ENCODE measurements at regions not wholly inside any gene's neighbourhood (a gene's known extent, or its start where the extent isn't known, plus 50 kb on each side); places are given as distances from the start of the nearest gene placed in this dataset.

GRCh38 chr11:71329165-71329510 is 76.8 kb upstream of the SHANK2 start:
- WGBS, 2 donors: 68 to 75% methylated on average over 3 of the region's 3 CpGs
- Histone ChIP-seq H3K36me3 (no peaks in the 10 kb centered on the region), H3K4me3 (no peak overlapping the region), H3K27ac (no peak overlapping the region), H3K4me1 (no peaks in the 10 kb centered on the region), H3K9me3 (no peaks in the 10 kb centered on the region), H3K27me3 (no peaks in the 10 kb centered on the region)
- DNase-seq (no peak), ATAC-seq (no peak), FAIRE-seq (no peak)
- intact Hi-C loops (cut with DNase I): no loop called here
- TF ChIP-seq, protein P1, sequence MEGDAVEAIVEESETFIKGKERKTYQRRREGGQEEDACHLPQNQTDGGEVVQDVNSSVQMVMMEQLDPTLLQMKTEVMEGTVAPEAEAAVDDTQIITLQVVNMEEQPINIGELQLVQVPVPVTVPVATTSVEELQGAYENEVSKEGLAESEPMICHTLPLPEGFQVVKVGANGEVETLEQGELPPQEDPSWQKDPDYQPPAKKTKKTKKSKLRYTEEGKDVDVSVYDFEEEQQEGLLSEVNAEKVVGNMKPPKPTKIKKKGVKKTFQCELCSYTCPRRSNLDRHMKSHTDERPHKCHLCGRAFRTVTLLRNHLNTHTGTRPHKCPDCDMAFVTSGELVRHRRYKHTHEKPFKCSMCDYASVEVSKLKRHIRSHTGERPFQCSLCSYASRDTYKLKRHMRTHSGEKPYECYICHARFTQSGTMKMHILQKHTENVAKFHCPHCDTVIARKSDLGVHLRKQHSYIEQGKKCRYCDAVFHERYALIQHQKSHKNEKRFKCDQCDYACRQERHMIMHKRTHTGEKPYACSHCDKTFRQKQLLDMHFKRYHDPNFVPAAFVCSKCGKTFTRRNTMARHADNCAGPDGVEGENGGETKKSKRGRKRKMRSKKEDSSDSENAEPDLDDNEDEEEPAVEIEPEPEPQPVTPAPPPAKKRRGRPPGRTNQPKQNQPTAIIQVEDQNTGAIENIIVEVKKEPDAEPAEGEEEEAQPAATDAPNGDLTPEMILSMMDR (IDR thresholded peaks at IDR 0.05): no peak

DNA sequence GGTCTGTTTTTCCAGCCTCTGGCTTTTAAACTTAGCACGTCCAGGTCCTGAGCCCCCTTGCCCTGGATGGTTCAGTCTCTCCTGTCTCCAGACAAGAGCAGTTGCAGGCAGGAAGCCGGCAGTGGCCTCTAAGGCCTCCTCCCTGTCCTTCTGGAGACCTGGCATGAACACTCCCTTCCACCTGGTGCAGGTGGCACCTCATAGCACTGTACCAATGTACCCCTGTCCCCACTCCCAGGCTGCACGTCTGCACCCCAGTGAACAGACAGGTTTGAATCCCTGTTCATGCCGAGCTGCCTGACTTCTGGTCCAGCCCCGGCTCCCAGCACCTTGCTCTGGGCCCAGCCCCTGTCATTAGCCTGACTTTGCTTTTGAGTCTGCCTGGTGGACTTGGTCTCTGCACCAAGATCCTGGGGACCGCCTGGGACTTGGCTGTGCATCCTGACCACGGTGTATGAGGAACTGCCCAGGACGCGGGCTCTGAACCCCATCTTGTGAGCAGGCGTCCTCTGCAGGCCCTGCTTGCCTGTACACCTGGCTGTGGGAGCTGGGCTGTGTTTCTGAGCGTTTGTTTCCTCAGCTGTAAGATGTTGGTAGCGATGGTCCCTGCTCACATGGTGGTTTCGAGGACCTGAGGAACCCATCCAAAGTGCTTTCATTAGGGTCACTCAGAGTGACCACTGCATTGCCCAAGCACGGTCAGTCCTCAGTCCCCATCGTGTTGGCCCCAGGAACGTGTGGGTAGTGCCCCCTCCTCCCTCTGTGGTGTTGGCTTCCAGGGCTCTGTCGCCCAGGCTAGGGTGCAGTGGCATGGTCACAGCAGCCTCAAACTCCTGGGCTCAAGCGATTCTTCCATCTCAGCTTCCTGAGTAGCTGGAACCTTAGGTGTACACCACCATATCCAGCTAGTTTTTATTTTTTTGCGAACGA is 75.0 kb upstream of the SHANK2 start:
- TF ChIP-seq, protein P1 (IDR thresholded peaks at IDR 0.05): no peak
- Histone ChIP-seq H3K36me3 (no peaks in the 10 kb centered on the region), H3K4me1 (no peaks in the 10 kb centered on the region), H3K9me3 (no peaks in the 10 kb centered on the region), H3K27me3 (no peaks in the 10 kb centered on the region), H3K27ac (no peak overlapping the region), H3K4me3 (no peak overlapping the region)
- DNase-seq (no peak), FAIRE-seq (no peak), ATAC-seq (no peak)
- intact Hi-C loops (cut with DNase I): no loop called here
- WGBS, 2 donors: 81 to 87% methylated on average over 20 of the region's 20 CpGs

DNA sequence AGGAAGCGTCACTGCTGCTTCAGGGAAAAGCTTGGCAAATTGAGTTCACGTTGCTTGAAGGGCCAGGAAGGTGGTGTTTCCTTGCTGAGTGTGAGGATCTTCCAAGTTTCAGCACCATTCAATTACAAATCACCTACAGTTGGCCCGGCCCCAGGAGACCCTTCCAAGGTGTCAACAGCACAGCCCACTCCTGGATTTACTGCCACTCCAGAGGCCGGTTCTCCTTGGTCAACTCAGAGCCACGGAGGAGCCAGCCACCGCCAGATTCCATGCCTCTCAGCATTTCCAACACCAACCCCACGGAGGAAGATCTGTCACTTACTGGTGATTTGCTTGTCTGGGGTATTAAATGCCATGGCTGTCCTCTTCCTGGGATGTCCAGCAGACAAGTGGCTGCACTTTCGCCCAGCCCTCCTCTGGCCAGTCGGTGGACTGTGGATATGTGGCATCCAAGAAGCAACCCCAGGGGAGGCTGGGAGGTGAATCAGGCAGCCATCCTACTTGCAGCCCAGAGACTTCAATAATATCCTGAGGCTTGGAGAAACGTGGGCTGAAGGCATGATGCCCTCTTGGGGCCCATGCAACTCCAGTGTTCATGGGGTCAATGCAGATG is 74.1 kb upstream of the SHANK2 start:
- 78 to 80% methylated on average over 10 of the region's 10 CpGs for WGBS, 2 donors
- TF ChIP-seq, protein P1 (IDR thresholded peaks at IDR 0.05): no peak
- no peak for DNase-seq
- no peak for FAIRE-seq
- no peaks in the 10 kb centered on the region for H3K36me3 ChIP-seq
- no peaks in the 10 kb centered on the region for H3K4me1 ChIP-seq
- H3K9me3 ChIP-seq: no peaks in the 10 kb centered on the region
- no peak overlapping the region for H3K27ac ChIP-seq
- no peaks in the 10 kb centered on the region for H3K27me3 ChIP-seq
- H3K4me3 ChIP-seq: no peak overlapping the region
- no peak for ATAC-seq
- intact Hi-C loops (cut with DNase I): no loop called here

GRCh38 chr11:71325418-71326327 is 73.3 kb upstream of the SHANK2 start:
- Histone ChIP-seq H3K36me3 (no peaks in the 10 kb centered on the region), H3K27me3 (no peaks in the 10 kb centered on the region), H3K4me3 (no peak overlapping the region), H3K4me1 (no peaks in the 10 kb centered on the region), H3K9me3 (no peaks in the 10 kb centered on the region), H3K27ac (no peak overlapping the region)
- intact Hi-C loops (cut with DNase I): no loop called here
- ATAC-seq: no peak
- no peak for FAIRE-seq
- TF ChIP-seq, protein P1 (IDR thresholded peaks at IDR 0.05): no peak
- peak in 1 of 6 donors; percentile 29 for DNase-seq
- 87 to 90% methylated on average over 24 of the region's 24 CpGs for WGBS, 2 donors
